ENCODE measurements at regions not wholly inside any gene's neighbourhood (a gene's known extent, or its start where the extent isn't known, plus 50 kb on each side); places are given as distances from the start of the nearest gene placed in this dataset.

- TF ChIP-seq, protein P1, sequence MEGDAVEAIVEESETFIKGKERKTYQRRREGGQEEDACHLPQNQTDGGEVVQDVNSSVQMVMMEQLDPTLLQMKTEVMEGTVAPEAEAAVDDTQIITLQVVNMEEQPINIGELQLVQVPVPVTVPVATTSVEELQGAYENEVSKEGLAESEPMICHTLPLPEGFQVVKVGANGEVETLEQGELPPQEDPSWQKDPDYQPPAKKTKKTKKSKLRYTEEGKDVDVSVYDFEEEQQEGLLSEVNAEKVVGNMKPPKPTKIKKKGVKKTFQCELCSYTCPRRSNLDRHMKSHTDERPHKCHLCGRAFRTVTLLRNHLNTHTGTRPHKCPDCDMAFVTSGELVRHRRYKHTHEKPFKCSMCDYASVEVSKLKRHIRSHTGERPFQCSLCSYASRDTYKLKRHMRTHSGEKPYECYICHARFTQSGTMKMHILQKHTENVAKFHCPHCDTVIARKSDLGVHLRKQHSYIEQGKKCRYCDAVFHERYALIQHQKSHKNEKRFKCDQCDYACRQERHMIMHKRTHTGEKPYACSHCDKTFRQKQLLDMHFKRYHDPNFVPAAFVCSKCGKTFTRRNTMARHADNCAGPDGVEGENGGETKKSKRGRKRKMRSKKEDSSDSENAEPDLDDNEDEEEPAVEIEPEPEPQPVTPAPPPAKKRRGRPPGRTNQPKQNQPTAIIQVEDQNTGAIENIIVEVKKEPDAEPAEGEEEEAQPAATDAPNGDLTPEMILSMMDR (conservative IDR thresholded peaks at IDR 0.05; ENCODE audit: low read depth, low read length) = no peak
- TF ChIP-seq EZH2 (IDR thresholded peaks at IDR 0.05; ENCODE audit: borderline replicate concordance, low read depth, low read length, poor library complexity, severe bottlenecking) = no peak
Observed at GRCh38 chr9:91032121-91032531, 230.5 kb downstream of the SYK start.
